HPDE6-E6E7 (cell line): ENCODE measurements at regions not wholly inside any gene's neighbourhood (a gene's known extent, or its start where the extent isn't known, plus 50 kb on each side); places are given as distances from the start of the nearest gene placed in this dataset.

Experiments used
- DNase-seq: peaks from one replicate; pipeline ENCODE4 v3.0.0; 2011; ENCODE audit warnings: missing footprints; ENCODE audit errors: extremely low spot score

DNA sequence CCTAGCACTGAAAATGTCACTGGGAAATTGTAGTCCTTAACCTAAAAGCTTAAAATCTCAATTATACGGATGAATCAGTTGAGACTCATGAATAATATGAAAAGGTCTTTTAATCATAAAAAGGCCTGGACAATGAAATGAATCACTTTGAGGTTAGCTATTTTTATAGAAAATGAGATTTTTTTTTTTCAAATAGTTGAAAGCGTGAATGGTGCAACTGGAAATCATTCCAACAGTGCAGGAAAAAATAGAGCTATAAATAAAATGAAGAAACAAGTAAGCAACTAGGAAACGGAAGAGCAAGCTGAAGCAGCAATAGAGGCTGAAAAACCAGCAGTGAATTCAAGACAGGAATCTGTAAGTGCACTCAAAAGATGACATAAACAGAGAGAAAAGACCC lies 142.9 kb downstream of the BACH1 start:
- no peak for DNase-seq

DNA sequence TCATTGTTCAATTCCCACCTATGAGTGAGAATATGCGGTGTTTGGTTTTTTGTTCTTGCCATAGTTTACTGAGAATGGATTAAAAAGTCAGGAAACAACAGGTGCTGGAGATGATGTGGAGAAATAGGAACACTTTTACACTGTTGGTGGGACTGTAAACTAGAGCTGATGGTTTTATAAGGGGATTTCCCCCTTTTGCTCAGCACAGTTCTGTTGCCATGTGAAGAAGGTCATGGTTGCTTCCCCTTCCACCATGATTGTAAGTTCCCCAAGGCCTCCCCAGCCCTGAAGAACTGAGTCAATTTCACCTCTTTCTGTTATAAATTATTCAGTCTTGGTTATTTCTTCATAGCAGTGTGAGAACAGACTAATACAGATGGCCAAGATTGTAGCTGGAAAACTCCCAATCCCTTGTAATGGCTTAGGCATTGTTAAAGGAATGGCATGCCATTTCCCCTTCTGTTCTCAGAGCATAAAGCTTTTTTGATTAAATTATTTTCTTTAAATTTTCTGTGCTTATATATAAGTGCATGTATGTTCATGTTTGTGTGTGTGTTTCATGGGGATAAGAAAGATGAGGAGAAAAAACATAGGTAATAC lies 144.8 kb downstream of the BACH1 start:
- no peak for DNase-seq

DNA sequence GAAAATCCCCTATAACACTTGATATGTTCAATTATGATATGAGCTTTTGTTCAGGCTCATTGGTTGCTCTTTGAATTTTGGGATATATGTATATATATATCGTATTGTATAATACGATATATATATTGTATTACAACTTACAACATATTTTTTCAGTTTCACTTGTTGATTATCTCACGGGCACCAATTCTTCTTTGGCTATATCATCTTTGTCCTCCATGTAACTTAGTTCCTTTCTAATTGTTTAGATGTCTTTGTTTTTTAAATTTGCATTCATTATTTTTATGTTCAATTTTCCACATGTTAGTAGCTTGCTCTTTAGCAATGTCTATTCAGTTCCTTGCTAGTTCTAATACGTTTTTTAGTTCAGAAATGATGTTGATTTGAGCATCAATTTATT lies 150.0 kb downstream of the BACH1 start:
- no peak for DNase-seq

DNA sequence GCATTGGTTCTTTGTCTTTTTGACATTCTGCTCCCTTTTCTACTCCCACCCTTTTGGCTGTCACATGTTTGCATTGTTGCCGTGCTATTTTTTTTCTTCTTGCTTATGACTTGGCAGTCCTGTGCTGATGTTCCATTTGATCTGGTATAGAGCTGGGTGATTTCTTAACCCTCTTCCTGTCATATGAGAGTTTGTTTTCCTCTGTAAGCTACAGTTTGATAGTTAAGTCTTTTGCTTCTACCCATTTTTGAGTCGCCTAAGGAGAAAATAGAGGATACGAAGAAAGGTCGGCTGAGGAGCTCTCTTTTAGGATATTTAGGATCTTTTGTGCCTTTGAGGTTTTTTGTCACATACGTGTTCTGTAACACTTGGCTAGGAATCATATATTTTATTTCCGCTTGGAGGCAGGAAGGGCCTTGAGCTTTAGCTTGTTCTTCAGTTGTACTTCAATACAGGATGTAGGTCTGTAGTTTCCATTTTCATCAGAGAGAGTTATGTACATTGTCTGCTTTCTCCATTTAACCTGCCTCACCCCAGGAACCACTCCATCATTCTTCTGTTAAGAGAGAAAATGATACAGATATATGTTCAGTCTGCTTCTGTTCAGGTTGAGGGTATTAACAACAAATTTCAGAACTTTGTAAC lies 150.7 kb downstream of the BACH1 start:
- no peak for DNase-seq

DNA sequence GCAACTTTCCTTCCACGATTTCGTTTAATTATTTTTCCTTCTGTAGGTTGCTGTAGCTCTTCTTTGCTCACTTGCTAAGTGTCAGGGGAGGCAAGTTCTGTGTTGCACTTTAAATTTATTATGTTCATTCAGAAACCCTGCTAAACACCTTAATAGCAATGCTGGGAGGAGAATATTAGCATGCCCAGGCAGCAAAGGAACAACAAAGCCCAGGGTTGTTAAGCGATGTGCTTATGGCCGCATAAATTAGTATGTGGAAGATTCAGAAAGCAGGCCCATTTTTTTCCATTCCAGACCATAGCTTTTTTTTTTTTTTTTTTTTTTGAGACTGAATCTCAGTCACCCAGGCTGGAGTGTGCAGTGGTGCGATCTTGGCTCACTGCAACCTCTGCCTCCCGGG lies 151.3 kb downstream of the BACH1 start:
- DNase-seq: no peak

DNA sequence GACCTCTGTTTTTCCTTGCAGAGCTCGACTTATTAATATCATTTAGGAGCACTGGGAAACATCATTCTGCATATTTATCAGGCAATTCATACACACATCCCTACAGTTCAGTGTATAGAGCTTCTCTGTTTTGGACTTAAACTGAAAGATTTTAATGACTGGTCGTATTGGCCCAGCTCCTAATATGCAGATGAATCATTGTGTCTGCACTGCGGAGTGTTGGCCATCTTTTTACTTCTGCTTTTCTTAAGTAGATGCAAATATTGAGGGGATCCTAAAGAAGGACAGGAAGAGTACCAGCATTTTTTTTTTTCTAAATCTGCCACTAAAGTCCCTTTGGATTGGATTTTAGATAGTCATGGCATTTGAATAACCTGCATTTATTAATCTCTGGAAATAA lies 154.8 kb downstream of the BACH1 start:
- DNase-seq: no peak

DNA sequence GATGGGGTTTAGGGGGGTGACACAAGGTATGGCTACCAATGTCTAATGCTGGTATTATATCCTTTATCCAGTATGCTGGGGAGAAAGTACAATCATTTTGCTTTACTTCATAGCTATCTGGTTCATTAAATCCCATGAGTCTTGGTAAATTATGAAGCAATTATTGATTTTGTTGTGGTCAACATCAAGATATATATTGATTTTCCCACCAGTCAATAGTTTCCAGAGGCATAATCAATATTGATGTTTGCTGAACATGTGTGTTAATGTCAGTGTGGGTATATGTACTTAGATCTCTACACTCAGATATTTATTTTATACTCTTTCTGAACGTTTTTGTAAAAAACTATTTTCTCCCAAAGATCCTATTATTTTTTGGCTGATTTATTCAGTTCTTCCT lies 155.5 kb downstream of the BACH1 start:
- no peak for DNase-seq

DNA sequence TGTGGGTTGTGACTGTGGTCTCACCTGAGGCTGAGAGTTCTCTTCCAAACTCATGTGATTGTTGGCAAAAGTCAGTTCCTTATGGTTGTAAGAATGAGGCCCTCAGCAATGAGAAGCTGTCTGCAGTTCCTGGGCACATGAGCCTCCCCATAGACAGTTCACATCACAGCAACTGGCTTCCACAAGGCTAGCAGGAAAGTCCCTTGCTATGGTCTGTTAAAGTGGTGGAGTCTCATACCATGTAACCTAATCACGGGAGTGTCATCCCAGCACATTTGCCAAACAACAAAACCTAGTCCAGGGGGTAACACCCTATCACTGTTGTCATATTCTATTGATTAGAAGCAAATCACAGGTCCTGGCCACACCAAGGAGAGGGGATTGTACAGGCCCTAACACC lies 163.8 kb downstream of the BACH1 start:
- DNase-seq: no peak

DNA sequence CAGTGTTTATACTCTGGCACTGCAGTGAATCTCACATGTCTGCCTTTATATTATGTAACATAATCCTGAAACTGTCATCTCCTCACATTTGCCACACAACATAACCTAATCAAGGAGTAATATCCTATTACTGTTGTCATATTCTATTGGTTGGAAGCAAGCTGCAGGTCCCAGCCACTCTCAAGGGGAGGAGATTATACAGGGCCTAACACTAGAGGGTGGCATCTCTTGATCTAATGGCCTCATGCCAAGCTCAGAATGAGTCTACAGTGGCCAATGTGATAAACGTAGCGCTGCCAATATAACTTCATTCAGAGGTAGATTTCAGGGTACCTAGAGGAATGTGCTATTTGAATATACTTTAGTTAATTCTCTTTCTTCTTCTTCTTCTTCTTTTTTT lies 166.8 kb downstream of the BACH1 start:
- no peak for DNase-seq

DNA sequence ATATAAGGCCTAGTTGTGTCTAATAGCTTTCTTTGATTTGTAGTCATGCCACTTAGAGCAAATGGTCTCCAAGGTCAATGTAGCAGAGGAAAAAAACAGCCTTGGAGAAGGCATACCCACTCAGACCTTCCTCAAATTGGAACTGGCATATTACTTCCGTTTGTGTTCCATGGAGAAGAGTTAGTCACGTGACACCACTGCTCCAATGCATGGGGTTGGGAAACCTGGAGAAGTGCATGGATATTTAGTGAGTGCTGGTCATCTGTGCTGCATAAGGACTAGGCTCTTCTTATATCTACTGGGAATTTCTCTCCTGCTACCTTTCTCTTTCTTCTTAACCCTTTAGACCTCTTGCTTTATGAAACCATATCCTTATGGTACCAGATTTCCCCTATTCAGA lies 167.8 kb downstream of the BACH1 start:
- no peak for DNase-seq

DNA sequence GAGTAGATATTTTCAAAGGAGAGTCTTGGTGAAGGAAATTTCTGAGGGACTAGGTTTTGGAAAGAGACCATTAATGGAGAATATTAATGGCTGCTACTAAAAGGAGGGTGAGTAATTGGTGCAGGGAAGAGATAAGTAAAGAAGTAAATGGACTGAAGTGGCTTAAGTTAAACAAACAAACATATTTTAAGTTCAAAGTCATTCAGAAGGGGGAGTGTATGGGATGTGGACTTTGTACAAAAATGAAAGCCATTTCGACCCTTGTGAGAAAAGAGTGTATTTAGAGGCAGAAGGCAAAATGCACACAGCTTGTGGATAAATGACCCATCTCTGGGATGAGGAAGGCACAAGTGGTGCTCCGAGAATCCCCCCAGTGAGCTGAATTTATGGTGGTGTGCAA lies 171.7 kb downstream of the BACH1 start:
- DNase-seq: no peak

DNA sequence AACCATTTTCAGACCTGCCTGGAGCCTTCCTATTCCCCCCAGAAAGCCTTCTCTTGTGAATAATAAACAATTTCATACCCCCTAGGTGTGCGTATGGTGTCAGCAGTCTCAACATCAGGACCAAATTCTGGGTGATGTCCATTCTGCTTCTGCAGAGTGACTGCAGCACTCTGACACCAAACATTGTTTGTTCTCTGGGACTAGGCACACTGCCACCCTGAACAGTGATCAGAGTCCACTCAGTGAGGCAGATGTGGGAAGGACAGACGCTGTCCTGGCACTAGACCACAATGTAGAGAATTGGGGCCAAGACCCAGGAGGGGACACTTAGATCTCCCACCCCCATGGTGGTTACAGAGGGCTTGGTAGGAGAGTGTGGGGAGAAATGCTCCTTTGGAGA lies 175.1 kb downstream of the BACH1 start:
- DNase-seq: no peak

DNA sequence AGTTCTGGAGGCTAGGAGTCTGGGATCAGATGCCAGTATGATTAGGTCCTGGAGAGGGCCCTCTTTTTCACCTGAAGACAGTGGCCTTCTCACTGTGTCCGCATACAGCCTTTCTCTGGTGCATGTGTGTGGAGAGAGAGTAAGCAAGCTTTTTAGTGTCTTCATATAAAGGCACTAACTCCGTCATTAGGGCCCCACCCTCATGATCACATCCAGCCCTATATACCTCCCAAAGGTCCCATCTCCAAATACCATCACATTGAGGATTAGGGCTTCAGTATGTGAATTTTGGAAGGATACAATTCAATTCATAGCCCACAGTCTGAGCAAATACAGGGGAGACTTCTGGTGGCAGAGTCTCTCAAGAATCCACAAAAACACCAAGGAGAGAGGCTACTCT lies 176.6 kb downstream of the BACH1 start:
- DNase-seq: no peak

DNA sequence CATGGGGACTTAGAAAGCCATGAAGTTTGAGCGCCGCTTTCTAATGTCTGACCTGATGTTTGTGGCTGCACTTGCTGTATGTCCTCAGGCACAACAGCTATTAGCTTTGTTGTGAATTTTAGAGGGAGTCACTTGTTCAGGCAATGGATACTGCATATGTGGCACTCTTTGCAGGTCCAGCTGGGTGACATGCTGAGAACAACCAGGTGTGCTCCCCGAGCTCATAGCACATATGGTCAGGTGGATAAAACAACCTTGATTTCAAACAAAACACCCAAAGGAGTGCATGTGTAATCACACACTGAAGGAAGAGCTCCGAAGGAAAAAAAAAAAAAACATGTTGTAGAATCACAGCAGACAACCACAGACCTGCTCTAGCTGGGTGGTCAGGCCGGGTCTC lies 178.6 kb downstream of the BACH1 start:
- no peak for DNase-seq

DNA sequence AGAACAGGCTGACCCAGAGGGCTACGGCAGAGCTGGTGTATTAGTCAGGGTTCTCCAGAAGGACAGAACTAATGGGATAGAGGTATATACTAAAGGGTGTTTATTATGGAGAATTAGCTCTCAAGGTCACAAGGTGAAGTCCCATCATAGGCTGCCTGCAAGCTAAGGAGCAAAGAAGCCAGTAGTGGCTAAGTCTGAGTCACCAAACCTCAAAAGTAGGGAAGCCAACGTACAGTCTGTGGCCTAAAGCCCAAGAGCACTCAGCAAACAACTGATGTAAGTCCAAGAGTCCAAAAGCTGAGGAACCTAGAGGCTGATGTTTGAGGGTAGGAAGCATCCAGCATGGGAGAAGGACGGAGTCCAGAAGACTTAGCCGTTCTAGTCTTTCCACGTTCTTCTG lies 179.2 kb downstream of the BACH1 start:
- no peak for DNase-seq

DNA sequence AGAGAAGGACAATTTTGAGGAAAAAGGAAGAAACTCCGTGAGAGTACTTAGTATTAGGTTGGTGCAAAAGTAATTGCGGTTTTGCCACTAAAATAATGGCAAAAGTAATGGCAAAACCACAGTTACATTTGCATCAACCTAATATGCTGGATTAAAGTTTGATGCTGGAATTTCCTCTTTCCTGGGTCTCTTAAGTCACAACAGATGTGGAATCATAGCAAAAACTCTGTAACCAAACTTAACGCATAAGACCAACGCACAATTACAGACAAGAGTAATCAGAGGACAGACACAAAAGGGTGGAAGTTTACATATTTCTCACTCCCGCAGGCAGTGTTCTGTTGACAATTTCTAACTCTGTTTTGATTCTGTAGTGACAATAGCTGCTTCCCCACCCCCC lies 182.4 kb downstream of the BACH1 start:
- DNase-seq: no peak

DNA sequence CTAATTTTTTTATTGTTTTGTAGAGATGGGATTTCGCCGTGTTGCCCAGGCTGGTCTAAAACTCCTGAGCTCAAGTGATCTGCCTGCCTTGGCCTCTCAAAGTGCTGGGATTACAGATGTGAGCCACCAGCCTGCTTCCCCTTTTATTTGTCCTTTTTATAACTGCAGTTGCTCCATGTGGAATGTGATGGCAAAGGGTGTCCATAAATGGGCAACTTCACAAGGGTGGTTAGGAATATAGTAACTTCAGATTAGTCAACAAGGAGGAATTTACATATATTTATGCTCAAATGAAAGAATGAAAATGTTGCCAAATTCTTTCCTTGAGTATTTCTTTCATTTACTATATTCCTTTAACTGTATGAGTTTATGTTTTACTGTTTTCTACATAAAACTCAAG lies 182.9 kb downstream of the BACH1 start:
- no peak for DNase-seq

DNA sequence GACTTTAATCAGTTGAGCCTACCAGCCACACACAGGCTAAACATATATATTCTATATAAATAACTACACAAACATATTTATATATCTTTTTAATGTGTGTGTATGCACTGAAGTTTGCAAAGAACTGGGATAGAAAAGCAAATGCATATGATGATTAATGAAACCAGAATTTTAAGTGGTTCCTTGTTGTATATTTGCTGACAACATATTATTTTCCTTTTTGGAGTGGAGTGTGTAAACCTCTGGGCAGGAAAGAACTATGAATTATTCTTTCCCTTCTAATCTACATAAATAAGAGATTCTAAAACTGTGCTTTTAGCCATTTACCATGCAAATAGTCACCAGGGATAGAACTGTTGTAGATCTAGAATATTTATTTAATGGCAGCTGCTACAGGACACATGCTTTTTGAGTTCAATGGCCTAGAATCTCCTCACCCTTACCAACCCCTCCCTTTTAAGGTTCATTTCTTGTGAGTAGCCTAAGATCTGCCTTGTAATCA lies 187.6 kb downstream of the BACH1 start:
- no peak for DNase-seq
